GM23248 (cell line): ENCODE measurements at regions not wholly inside any gene's neighbourhood (a gene's known extent, or its start where the extent isn't known, plus 50 kb on each side); places are given as distances from the start of the nearest gene placed in this dataset.

Experiments used
- EZH2 ChIP-seq: fragments of 200-600 bp; sonication (generic); IDR thresholded peaks from 2 replicates; pipeline ENCODE4 v1.6.1; 2018; ENCODE audit warnings: antibody characterized with exemption, mild to moderate bottlenecking; ENCODE audit not compliant: insufficient read depth, poor library complexity, severe bottlenecking
- EZH2phosphoT487 ChIP-seq: fragments of 200-600 bp; sonication (generic); IDR thresholded peaks from 2 replicates; pipeline ENCODE4 v1.6.1; 2018; ENCODE audit warnings: antibody characterized with exemption, moderate library complexity, mild to moderate bottlenecking, low read depth; ENCODE audit not compliant: insufficient read depth

DNA sequence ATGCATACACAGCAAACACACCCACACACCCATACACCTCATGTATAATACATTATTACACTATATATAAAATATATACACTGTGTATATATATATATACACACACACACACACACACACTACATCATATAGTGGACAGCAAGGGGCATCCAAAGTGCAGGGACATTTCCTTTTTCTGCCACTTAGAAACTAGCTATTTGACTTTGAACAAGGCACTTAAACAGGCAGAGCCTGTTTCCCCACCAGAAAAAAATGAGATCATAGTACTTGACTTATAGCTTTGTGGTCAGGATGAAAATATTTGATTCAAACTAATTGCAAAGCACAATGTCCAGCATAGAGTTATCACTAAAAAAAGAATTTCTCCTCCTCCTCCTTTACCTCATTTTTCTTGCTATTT lies 254.3 kb upstream of the NPVF start:
- TF ChIP-seq EZH2phosphoT487 (no peak), EZH2 (no peak)
